CD4-positive, alpha-beta T cell (primary cell): ENCODE measurements at regions not wholly inside any gene's neighbourhood (a gene's known extent, or its start where the extent isn't known, plus 50 kb on each side); places are given as distances from the start of the nearest gene placed in this dataset.

Source experiments
- ATAC-seq: fragments of 200-7000 bp; cut with Tn5 transposase; one replicate; pipeline ENCODE4 v1.10.0; 2022; ENCODE audit warnings: mild to moderate bottlenecking; ENCODE audit not compliant: poor library complexity
- CTCF ChIA-PET: fragments of 350-600 bp; sonication (Branson Sonifier 250); formaldehyde crosslinking; loops from one replicate; lab custom pipeline; 2021; ENCODE audit warnings: antibody characterized with exemption, inconsistent platforms; lab: Charles Lee
- POLR2A ChIA-PET: fragments of 350-600 bp; sonication (Branson Sonifier 250); formaldehyde crosslinking; loops from one replicate; lab custom pipeline; 2021; ENCODE audit warnings: antibody characterized with exemption, inconsistent platforms; lab: Charles Lee
- DNase-seq, 14 experiments: peaks; one replicate each; pipeline ENCODE4 v3.0.0-alpha.2; 2013 to 2020; ENCODE audit warnings: mixed read lengths in 2 of 14
- H3K27ac ChIP-seq, 2 donors: one replicate each; pipeline versions ENCODE4 v1.5.1 to v1.7.0; 2013; ENCODE audit warnings: low read length in 2 of 2, low read depth in 1 of 2, mild to moderate bottlenecking in 1 of 2
- H3K27me3 ChIP-seq, 2 experiments: 1 replicate in 1 of 2; 2 replicates in 1 of 2; pipeline versions ENCODE4 v1.6.1 to v1.7.0; 2013; ENCODE audit warnings: low read length in 2 of 2, control low read depth in 1 of 2, mild to moderate bottlenecking in 1 of 2, moderate library complexity in 1 of 2; ENCODE audit not compliant: insufficient read depth in 2 of 2, control insufficient read depth in 1 of 2
- H3K36me3 ChIP-seq: one replicate; pipeline ENCODE4 v1.6.1; 2013; ENCODE audit warnings: low read length, control low read depth; ENCODE audit not compliant: insufficient read depth
- H3K4me1 ChIP-seq: one replicate; pipeline ENCODE4 v1.6.1; 2013; ENCODE audit warnings: low read length, control low read depth; ENCODE audit not compliant: insufficient read depth
- H3K4me3 ChIP-seq: one replicate; pipeline ENCODE4 v1.5.1; 2013; ENCODE audit warnings: mild to moderate bottlenecking, low read length, moderate library complexity
- H3K9me3 ChIP-seq, 2 experiments: 1 replicate in 1 of 2; 2 replicates in 1 of 2; pipeline versions ENCODE4 v1.6.1 to v1.7.0; 2013; ENCODE audit warnings: low read length in 2 of 2, mild to moderate bottlenecking in 2 of 2, control low read depth in 1 of 2, moderate library complexity in 1 of 2; ENCODE audit not compliant: control insufficient read depth in 1 of 2, insufficient read depth in 1 of 2
- H3K27ac Mint-ChIP-seq: one replicate; pipeline ENCODE4 v1.8.0; 2020; ENCODE audit warnings: mixed read lengths
- H3K27me3 Mint-ChIP-seq: one replicate; pipeline ENCODE4 v1.8.0; 2021; ENCODE audit warnings: mixed read lengths
- H3K36me3 Mint-ChIP-seq: one replicate; pipeline ENCODE4 v1.8.0; 2021; ENCODE audit warnings: low read depth, mixed read lengths
- H3K4me1 Mint-ChIP-seq: one replicate; pipeline ENCODE4 v1.8.0; 2021; ENCODE audit warnings: low read depth, mixed read lengths
- H3K4me3 Mint-ChIP-seq: one replicate; pipeline ENCODE4 v1.8.0; 2020; ENCODE audit warnings: mild to moderate bottlenecking, mixed read lengths
- H3K9me3 Mint-ChIP-seq: one replicate; pipeline ENCODE4 v1.8.0; 2020; ENCODE audit warnings: mixed read lengths
- CTCF ChIP-seq: fragments of 200-600 bp; IDR thresholded peaks from one replicate; pipeline ENCODE4 v1.8.0; 2022; ENCODE audit warnings: antibody characterized with exemption, mild to moderate bottlenecking
- intact Hi-C, 2 experiments: fragments of 100-400 bp; cut with DNase I in 1 of 2; cut with micrococcal nuclease in 1 of 2; formaldehyde crosslinking; loops; one replicate each; pipeline versions ENCODE4 v1.15.1 to v1.9.0; 2023 to 2025; cut with DNase I, micrococcal nuclease

GRCh38 chr1:58251430-58252073, 295.0 kb downstream of the OMA1 start:
- no peak for DNase-seq
- Mint-ChIP-seq H3K27me3 (peaks cover 39% of the 10 kb centered on the region), H3K4me3 (no peak overlapping the region)

GRCh38 chr1:58250587-58250948, 296.0 kb downstream of the OMA1 start:
- Mint-ChIP-seq H3K4me3 (no peak overlapping the region), H3K9me3 (no peaks in the 10 kb centered on the region), H3K27me3 (peaks cover 43% of the 10 kb centered on the region), H3K4me1 (no peaks in the 10 kb centered on the region), H3K27ac (no peak overlapping the region), H3K36me3 (no peaks in the 10 kb centered on the region)
- ChIA-PET CTCF (no interaction called here), POLR2A (no interaction called here)
- Histone ChIP-seq H3K27me3 (peaks cover 28 to 29% of the 10 kb centered on the region in 2 experiments), H3K36me3 (no peaks in the 10 kb centered on the region), H3K9me3 (peaks cover 0 to 5% of the 10 kb centered on the region in 2 experiments), H3K27ac (no peak overlapping the region), H3K4me1 (peaks cover 3% of the 10 kb centered on the region), H3K4me3 (no peak overlapping the region)
- ATAC-seq (no peak), DNase-seq (no peak)
- intact Hi-C loops = no loop called here
- no peak for TF ChIP-seq CTCF

More at GRCh38 chr1:58251430-58252073, 295.0 kb downstream of the OMA1 start:
- peaks cover 3% of the 10 kb centered on the region for H3K4me1 ChIP-seq
- H3K9me3 ChIP-seq = peaks cover 0 to 5% of the 10 kb centered on the region in 2 experiments
- H3K27me3 ChIP-seq = peaks cover 28 to 29% of the 10 kb centered on the region in 2 experiments
- no peak overlapping the region for H3K4me3 ChIP-seq
- ChIA-PET CTCF (no interaction called here), POLR2A (no interaction called here)
- no peak overlapping the region for H3K27ac ChIP-seq
- intact Hi-C loops = no loop called here
- no peak overlapping the region for H3K27ac Mint-ChIP-seq
- no peaks in the 10 kb centered on the region for H3K4me1 Mint-ChIP-seq
- no peak for TF ChIP-seq CTCF
- H3K36me3 ChIP-seq = no peaks in the 10 kb centered on the region
- H3K36me3 Mint-ChIP-seq = no peaks in the 10 kb centered on the region
- no peaks in the 10 kb centered on the region for H3K9me3 Mint-ChIP-seq
- no peak for ATAC-seq

- ChIA-PET POLR2A (no interaction called here), CTCF (no interaction called here)
- H3K36me3 Mint-ChIP-seq = no peaks in the 10 kb centered on the region
- H3K9me3 Mint-ChIP-seq = no peaks in the 10 kb centered on the region
- intact Hi-C loops = no loop called here
- peaks cover 3% of the 10 kb centered on the region for H3K4me1 ChIP-seq
- no peaks in the 10 kb centered on the region for H3K4me1 Mint-ChIP-seq
- H3K27ac Mint-ChIP-seq = no peak overlapping the region
- no peak overlapping the region for H3K27ac ChIP-seq
- no peaks in the 10 kb centered on the region for H3K36me3 ChIP-seq
- peaks cover 28 to 29% of the 10 kb centered on the region in 2 experiments for H3K27me3 ChIP-seq
- H3K27me3 Mint-ChIP-seq = peaks cover 47% of the 10 kb centered on the region
- TF ChIP-seq CTCF = no peak
- H3K9me3 ChIP-seq = peaks cover 0 to 5% of the 10 kb centered on the region in 2 experiments
- ATAC-seq (no peak), DNase-seq (peak in 1 of 14 experiments; percentile 3)
- no peak overlapping the region for H3K4me3 ChIP-seq
- no peak overlapping the region for H3K4me3 Mint-ChIP-seq
Observed at GRCh38 chr1:58249737-58250586, 296.6 kb downstream of the OMA1 start.
